ENCODE measurements at regions not wholly inside any gene's neighbourhood (a gene's known extent, or its start where the extent isn't known, plus 50 kb on each side); places are given as distances from the start of the nearest gene placed in this dataset.

DNA sequence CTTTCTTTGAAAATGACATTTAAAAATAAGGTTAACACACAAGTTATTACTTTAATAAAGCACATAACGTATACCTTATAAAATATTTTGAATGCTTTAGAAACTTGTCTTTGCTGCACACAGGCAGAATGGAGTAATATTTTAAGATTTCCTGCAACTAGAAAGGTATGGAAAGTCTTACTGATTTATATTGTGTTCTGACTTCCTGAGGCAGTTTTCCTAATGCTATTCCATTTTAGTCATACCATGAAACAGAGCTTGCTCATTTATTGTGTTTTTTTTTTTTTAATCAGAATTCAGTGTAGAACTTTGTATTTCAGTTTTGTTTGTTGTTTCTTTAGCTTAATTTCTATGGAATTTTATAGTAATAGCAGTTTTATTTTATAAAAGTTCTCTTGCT, 60.9 kb upstream of the S1PR1 start:
- TF ChIP-seq, protein P1, sequence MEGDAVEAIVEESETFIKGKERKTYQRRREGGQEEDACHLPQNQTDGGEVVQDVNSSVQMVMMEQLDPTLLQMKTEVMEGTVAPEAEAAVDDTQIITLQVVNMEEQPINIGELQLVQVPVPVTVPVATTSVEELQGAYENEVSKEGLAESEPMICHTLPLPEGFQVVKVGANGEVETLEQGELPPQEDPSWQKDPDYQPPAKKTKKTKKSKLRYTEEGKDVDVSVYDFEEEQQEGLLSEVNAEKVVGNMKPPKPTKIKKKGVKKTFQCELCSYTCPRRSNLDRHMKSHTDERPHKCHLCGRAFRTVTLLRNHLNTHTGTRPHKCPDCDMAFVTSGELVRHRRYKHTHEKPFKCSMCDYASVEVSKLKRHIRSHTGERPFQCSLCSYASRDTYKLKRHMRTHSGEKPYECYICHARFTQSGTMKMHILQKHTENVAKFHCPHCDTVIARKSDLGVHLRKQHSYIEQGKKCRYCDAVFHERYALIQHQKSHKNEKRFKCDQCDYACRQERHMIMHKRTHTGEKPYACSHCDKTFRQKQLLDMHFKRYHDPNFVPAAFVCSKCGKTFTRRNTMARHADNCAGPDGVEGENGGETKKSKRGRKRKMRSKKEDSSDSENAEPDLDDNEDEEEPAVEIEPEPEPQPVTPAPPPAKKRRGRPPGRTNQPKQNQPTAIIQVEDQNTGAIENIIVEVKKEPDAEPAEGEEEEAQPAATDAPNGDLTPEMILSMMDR (IDR thresholded peaks at IDR 0.05) = no peak
- no peak for TF ChIP-seq POLR2A (IDR thresholded peaks at IDR 0.05)

All from vagina (tissue), 2 donors.